22Rv1 (cell line): ENCODE measurements at regions not wholly inside any gene's neighbourhood (a gene's known extent, or its start where the extent isn't known, plus 50 kb on each side); places are given as distances from the start of the nearest gene placed in this dataset.

ENCODE experiments used
- CTCF ChIP-seq: fragments of 450-650 bp; IDR thresholded peaks from 2 replicates; pipeline ENCODE4 v1.5.1; 2017; ENCODE audit warnings: mild to moderate bottlenecking
- ZFX ChIP-seq: fragments of 450-650 bp; IDR thresholded peaks from 2 replicates; pipeline ENCODE4 v1.6.1; 2017; ENCODE audit warnings: antibody characterized with exemption, borderline replicate concordance

- TF ChIP-seq CTCF (no peak), ZFX (no peak)
These were observed 243.4 kb upstream of the POU3F2 start for GRCh38 chr6:98590997-98591396.
